Ammon's horn (tissue), 1 donor: ENCODE measurements at regions not wholly inside any gene's neighbourhood (a gene's known extent, or its start where the extent isn't known, plus 50 kb on each side); places are given as distances from the start of the nearest gene placed in this dataset.

Experiments
- DNase-seq: peaks from one replicate; pipeline ENCODE4 v3.0.0-alpha.2; 2016; ENCODE audit warnings: low spot score

DNA sequence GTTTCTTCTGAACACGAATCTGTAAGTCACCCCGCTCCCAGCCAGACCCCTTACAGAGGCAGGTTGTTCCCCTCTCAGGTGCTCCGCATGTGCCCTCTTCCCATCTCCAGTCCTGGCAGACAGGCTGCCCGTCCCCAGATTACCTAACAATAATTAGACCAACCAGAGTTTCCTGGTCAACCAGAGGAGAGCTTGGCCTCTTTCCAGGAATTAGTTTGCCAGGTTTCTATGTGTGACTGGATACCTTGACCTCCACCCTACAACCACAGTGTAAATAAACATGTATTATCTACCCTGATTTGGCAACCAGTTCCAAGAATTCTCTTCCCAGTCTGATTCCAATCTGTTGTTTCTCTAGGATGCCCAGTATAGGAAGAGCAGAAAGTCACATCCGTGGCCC is 178.0 kb upstream of the UMPS start:
- no peak for DNase-seq

DNA sequence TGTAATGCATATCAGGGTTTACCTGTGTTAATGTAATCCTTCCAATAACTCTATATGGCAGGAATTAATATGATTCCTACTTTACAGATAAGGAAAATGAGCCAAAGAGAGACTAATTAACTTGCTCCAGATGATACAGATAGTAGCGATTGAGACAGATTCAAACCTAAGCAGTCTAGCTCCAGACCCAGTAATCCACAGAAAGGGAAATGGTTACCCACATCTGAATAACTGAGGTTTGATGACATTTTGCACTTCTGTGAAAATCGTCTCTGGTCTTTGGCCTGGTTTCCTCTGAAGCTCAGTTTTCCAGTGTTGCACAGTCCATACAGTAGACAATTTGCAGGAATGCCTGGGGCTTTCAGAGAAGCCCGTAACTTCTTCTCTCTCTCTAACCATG is 177.1 kb upstream of the UMPS start:
- no peak for DNase-seq

DNA sequence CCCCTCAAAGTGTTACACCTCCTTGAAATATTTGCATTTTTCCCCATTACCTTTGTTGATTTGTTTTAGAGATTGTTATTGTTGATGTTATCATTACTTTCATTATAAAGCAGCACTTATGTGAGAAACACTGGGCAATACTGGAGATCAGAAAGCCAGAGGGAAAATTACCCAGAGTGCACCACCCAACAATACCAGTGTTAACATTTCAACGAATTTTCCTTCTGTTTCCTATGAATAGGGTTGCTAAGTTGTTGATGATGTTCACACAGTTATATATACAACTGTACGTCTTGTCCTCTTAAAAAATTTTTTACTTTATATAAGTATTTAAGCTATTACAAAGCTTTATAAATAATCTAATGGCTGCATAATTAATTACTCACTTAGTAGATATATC is 173.6 kb upstream of the UMPS start:
- DNase-seq, result no peak

DNA sequence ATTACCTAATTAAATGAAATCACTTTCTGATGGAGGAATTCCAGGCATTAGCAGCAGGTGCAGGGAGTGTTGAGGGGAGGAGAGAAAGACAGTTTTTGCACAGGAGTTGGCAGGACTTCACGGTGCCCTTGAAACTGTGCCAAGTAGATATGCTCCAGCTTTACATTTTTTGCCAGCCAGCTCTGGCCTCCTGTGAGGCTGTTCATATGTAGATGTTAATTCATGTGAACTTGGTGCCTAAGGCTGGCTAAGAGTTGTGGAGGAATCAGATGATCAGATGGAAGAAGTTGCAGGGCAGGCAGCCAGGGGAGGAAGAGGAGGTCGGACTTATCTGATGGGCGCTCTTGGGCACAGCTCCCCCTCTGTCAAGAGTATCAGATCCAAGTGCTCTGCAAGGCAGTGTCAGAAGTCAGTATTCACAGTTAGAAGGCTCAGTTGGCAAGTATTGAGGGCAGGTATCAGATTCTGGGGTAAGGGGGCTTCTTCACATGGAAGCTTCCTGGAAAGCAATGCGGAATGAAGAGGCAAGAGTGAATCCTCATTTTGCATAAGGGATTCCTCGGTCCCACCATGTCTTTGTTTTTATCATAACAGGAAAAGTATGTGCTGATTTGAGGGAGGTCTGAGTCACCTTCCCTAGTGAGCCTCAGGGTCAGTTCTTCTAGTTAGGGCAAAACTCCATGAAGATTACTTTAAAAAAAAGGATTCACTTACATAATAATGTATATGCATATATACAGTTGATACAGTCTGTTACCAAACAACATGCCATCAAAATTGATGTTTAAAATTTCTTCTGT is 172.6 kb upstream of the UMPS start:
- DNase-seq, result no peak

DNA sequence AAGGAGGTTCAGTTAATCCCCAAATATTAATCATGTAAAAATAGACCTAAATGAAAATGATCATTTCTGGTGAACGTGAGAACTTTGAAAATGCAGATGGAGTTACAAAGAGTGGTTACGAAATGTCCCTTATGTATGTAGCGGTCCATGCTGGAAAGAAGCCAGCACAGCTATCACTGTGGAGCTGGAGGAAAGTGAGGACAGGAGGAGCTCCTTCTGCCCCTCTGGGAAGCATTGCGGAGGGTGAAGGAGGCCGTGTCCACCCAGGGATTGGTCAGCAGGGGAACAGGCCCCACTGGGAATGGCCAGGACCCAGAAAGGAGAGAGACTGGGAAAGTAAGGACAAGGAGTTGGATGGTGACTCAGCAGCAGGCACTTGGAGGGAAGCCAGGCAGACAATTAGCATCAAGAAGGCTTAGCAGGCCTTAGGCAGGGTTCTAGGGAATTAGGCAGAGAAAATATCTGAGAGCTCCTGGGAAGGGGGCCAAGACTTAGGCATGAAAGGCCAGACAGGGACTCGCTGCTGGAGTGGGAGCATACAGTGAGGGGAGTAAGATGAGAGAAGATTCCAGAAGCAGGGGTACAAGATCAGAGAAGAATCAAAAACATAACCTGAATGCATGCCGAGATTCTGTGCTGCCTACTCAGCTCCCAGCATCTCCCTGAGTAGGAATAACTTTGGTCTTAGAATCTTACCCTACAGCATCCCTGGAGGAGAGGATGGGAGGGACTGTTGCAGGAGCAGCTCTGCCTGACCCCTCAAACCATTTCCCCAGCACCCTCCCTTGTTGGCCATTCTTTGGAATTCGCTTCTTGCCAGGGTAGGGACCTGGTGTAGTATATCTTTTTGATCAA is 171.0 kb upstream of the UMPS start:
- peak; percentile 87 for DNase-seq

DNA sequence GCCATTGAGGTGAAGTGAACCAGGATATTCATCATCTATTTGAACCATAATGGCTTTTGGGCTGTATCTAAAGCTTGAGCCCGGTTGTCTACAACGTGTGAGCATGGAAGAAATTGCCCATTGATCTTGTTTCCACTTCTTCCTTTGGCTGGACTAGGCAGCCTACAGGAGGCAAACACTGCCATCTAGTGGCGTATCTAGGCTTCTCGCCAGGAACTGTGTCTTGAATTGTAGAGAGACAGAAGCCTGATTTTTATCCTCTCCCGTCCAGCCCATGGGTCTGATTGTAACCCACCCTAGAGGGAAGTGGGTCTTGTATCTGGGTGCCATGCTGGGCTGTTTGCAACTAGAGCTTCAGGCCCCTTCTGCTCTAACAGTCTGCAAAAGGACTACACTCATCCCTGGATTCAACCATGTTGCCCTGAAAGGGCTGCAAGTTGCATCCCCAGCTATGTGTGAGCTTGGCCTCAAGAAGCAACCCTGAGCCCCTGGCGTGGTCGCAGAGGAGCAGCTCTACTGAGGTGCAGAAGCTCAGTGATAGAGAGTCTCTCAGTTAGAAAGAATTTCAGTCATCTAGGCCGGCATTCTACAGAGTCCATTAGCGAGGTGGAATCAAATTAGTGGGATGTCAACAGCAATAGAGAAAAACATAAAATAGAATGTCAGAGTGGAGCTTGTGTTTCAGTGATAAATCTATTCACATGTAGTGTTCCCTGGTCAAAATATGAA is 170.2 kb upstream of the UMPS start:
- DNase-seq, result peak; percentile 92

DNA sequence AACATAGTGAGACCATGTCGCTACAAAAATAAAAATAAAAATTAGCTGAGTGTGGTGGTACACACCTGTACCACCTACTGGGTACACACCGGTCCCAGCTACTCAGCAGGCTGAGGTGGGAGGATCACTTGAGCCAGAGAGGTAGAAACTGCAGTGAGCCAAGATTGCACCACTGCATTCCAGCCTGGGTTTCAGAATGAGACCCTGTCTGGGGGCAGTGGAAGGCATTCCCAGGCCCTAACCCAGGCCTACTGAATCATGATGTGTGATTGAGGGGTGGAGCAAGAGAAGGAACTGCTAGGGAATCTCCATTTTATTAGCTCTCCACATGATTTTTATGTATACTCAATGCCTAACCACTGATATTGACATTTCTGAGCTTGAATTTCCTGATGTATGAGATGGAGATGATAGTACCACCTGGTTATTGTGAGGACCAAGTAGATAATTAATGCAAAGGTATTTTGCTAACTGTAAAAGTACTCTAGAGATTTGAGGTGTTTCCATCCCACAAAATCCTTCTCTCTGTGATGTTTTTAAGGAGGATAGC is 169.5 kb upstream of the UMPS start:
- no peak for DNase-seq

DNA sequence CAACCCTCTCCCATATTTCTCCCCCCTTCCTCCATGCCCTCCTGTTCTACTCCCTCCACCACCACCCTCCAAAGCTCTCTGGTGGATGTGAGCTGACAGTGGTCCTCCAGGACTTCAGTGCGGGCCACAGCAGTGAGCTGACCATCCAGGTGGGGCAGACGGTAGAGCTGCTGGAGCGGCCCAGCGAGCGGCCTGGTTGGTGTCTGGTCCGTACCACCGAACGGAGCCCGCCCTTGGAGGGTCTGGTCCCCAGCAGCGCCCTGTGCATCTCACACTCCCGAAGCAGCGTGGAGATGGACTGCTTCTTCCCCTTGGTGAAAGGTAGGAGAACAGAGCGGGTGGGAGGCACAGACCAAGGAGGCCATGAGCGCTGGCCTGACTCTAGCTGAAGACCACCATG is 167.5 kb upstream of the UMPS start:
- no peak for DNase-seq

DNA sequence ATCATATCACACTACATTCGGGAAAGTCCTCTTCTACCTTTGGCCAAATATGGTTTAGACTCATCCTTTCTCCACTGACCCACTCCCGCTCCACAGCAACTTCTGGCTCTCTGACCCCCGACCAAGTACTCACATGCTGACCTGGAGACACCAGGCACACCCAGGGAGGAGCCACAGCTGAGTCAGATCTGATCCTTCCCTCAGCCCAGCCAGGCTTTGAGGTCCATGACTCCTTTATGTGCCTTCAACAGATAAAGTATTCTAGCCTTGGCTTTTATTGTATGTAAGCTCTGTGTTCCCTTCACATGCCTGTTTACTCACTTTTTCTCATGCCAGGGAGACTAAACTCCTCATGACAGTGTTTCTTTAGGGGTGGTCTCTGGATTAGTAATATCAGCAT is 166.9 kb upstream of the UMPS start:
- DNase-seq, result no peak

DNA sequence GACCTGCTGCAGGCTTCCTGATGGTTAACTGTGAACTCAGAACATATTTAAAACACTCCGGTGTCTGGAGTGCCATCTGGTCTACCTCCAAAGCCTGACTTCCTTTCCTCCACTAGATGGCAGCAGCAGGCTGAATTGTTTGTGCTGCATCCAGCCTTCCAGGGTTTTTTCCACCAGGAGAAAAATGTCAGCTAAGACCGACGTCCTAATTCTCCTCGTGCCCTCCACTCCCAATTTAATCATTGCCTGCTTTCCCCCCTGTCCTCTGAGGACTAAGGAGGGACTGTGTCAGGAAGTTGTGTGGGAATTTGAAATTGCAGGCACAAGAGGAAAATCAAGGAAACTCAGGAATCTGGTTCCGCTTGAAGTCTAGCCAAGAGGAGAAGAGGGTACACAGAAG is 165.2 kb upstream of the UMPS start:
- peak; percentile 89 for DNase-seq

DNA sequence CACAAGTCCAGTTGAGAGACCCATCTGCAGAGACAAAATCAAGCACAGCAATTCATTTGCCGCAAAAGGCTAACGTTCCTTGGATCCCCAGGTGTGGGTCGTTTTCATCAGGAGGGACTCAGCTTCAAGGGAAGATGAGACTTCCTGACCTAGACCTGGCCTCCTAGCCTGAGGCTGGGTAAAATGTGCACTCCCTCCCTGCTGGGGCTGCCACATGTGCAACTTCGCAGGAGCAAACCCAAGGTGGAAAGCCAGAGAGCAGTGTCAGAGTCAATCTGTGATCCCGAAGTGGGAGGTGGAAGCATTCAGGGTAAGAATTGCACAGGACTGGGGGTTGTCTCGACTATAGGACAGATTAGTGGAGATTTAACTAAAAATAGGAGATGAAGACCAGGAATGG is 164.7 kb upstream of the UMPS start:
- DNase-seq, result no peak

DNA sequence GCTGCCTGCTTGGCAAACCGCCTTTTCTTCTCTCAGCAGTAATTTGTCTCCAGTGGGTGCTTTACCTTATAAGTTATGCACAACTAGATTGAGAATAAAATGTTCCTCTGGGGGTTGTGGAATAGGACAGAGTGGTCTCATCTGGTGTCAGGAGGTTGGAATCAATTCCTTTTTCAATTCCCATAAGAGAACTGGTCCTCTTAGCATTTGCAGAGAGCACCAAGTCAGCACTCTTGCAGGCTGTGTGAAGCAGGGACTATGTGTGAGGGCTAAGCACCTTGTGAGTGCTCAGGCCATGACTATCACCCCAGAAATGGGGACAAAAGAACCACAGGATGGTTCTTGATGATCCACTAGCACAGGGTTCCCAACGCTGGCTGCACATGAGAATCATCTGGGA is 163.6 kb upstream of the UMPS start:
- no peak for DNase-seq

DNA sequence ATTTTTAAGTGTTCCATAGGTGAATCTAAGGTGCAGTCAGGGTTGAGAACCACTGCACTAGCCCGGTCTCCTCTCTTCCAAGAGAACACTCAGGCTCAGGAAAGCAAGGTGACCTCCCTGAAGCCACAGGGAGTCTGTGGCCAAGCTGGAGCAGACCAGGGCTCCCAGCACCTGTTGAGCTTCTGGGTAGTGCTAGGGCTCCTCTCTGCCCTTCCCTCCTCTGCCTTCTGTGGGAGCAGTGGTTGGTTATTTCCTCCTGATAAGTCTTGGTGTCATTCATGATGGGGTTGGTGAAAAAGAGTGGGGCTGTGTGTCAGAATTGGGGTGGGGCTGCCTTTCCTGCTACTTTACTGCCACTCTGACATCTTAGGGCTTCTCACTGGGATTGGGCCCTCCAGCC is 163.1 kb upstream of the UMPS start:
- no peak for DNase-seq

DNA sequence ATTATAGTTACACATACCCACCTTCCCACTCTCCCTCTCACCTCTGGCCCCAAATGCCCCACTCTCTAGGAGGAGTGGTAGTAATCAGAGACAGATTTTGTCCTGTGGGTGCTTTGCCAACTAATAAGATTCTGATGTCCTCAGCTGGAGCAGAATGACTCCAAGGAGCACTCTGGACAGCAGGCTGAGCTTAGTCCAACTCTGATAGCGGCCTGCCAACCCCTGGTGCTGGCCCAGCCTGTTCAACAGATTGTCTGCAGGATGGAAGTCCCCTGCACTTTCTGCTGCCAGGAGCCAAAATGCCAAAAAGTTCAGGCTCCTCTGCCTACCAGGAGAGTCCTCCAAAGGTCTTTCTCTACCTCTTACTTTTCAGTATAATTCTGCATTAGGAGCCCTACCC is 160.5 kb upstream of the UMPS start:
- DNase-seq, result no peak

DNA sequence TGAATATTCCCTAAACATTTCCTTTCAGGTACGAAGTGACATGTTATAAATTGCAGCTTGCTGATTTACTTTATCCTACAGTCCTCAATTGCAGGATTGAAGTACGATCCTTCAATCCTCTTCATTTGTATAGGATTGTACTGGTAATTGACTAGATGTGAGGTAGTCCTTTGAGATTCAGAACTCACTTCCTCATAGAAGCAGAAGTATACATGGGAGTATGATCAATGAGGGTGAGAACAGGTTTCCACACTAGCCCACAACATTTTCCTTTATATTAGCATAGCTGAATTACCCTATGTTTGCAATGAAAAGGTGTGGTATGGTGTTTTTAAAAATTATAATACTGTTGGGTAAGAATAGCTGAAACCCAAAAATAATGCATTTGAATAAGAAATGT is 160.0 kb upstream of the UMPS start:
- DNase-seq, result no peak

DNA sequence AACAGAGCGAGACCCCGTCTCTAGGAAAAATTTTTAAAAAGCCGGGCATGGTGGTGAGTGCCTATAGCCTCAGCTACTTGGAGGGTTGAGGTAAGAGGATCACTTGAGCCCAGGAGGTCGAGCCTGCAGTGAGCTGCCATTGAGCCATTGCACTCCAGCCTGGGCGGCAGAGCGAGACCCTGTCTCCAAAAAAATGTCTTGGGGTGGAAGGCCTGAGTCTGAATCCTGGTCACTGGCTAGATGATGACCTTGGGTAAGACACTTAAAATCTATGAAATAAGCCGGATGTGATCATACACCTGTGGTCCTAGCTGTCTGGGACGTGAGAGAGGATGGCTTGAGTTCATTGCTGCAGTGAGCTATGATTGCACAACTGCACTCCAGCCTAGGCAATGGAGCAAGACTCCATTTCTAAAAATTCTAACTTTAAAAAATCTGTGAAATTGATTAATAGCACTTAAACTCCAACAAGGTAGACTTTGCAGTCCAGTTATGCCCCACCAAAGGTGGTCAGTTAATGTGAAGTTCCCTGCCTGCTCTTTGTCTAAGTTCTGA is 157.3 kb upstream of the UMPS start:
- no peak for DNase-seq

DNA sequence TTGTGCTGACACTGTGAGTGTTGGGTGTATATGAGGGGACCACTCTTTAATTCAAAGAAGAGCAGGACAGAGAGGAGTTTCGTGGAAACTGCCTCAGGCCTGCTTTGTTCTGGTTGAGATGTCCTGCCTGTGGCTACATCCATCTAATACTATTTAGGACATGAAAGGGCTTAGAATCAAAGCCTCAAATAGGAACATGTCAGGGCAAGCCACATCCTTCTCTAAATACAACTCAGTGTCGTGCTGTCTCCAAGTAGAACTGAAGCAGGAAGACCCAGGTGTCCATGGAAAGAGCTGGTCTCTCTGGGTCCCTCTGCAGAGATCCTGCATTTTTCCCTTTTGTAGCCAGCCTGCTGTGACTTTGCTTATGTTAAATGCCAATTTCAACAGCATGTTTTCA is 156.2 kb upstream of the UMPS start:
- no peak for DNase-seq

DNA sequence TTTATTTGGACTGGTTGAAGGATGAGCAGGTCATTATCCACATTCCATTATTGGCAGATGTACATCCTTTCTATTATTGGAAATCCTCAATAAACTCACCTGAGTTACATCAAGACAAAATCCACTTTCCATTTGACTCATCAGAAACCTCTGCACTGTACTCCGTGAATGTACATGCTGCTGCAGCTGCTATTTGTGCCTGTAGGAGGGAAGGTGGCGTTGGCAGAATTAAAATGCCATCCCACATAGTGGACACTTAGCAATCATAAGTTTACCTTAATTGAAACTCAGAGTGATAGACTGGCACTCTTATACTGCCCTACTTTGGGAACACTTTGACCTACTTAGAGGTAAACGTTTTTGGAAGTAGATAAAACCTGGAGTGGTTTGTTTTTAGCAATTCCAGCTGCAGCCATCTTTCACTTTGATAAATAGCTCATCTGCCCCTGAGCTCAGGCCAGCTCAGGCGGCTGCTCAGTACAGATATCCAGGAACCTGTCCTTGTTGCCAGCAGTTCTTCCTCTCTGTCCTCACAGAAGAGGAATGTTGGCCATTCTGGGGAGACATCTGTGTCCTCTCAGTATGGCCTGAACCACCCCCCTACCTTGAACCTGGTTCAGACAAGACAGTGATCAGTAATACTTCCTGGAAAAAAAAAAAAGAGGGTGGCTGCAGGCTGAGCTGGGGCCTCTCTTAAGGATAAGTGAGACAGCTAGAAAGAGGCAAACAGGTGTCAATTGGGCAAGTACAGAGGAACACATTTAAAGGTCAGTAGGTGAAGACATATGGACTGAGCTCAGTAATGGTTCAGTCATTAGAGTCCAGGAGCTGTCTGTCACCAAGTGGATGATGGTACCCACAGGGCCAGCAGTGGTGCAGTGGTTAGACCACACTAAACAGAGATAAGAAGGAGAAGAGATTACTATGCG is 153.4 kb upstream of the UMPS start:
- DNase-seq, result no peak

DNA sequence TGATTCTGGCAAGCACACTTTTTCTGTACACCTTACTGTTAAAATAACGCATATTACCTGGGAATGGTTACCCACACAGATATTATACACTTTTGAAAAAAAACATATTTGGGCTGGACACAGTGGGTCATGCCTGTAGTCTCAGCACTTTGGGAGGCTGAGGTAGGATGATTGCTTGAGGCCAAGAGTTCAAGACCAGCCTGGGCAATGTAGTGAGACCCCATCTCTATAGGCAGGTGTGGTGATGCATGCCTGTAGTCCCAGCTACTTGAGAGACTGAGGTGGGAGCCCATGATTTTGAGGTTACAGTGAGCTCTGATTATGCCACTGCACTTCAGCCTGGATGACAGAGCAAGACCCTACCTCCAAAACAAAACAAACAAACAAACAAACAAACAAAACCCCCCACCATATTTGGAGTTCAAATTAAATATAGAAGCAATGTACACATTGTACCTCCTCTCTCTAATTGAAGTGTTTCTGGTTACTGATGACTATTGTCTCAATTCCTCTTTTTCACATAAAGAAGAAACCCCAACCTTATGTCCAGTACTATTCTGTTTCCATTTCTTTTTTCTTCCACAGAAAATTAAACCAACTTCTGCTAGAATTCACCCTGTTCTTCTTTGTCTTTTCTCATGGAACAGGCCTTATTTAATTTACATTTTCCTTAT is 152.6 kb upstream of the UMPS start:
- no peak for DNase-seq

DNA sequence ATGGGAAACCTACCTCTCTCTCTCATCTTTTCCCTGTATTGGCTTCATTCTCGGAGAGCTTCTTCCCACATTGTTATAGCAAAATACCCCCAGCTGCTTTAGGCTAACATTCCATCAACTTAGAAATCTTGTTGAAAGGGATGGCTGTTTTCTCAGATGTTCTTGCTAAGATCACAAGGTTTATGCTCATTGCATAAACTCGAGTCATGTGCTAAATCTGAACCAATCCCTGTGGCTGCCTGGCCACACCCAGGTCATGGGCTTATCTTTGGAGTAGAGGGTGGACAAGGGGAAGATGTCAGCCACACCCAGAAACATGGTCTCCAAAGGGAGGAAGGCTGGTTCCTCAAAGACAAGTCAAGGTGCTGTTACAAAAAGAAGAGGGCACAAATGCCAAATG is 150.6 kb upstream of the UMPS start:
- no peak for DNase-seq

DNA sequence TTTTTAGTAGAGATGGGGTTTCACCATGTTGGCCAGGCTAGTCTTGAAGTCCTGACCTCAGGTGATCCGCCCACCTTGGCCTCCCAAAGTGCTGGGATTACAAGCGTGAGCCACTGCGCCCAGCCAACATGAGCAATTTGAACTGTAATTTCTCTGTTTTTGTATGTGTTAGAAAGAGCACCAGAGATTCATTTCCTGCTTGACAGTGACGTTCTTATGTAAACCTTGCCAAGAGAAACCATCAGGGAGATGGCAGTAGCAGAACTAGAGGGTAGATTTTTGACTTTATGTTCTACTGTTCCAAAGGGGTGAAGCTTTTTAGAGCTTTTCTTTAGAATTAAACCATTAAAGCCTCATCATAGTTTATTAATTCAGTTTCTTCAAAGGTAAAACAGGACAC is 148.1 kb upstream of the UMPS start:
- no peak for DNase-seq
